ENCODE measurements at regions not wholly inside any gene's neighbourhood (a gene's known extent, or its start where the extent isn't known, plus 50 kb on each side); places are given as distances from the start of the nearest gene placed in this dataset.

- TF ChIP-seq, protein P1, sequence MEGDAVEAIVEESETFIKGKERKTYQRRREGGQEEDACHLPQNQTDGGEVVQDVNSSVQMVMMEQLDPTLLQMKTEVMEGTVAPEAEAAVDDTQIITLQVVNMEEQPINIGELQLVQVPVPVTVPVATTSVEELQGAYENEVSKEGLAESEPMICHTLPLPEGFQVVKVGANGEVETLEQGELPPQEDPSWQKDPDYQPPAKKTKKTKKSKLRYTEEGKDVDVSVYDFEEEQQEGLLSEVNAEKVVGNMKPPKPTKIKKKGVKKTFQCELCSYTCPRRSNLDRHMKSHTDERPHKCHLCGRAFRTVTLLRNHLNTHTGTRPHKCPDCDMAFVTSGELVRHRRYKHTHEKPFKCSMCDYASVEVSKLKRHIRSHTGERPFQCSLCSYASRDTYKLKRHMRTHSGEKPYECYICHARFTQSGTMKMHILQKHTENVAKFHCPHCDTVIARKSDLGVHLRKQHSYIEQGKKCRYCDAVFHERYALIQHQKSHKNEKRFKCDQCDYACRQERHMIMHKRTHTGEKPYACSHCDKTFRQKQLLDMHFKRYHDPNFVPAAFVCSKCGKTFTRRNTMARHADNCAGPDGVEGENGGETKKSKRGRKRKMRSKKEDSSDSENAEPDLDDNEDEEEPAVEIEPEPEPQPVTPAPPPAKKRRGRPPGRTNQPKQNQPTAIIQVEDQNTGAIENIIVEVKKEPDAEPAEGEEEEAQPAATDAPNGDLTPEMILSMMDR (conservative IDR thresholded peaks at IDR 0.05 in 1 of 2, IDR thresholded peaks at IDR 0.05 in 1 of 2; ENCODE audit: low read depth in 1 of 2, low read length in 2 of 2) = no peak
- TF ChIP-seq EZH2 (IDR thresholded peaks at IDR 0.05; ENCODE audit: low read length, missing control alignments) = no peak
These were observed 441.7 kb downstream of the TYW1 start for GRCh38 chr7:67438198-67438882.

All from fibroblast of lung (primary cell).